Endothelial cell of umbilical vein (primary cell): ENCODE measurements at regions not wholly inside any gene's neighbourhood (a gene's known extent, or its start where the extent isn't known, plus 50 kb on each side); places are given as distances from the start of the nearest gene placed in this dataset.

Source experiments
- BruUV-seq: library from RNA; stranded (reverse); fragments of 400-500 nt; replicated peaks from 2 replicates; lab custom pipeline; 2021; lab: Mats Ljungman, UMichigan
- CTCF ChIA-PET: fragments of 300-600, 350-600 bp; sonication (Branson Sonifier 250); formaldehyde crosslinking; loops from one replicate; lab custom pipeline; 2021; ENCODE audit warnings: antibody characterized with exemption, inconsistent platforms; lab: Charles Lee
- POLR2A ChIA-PET: fragments of 300-600, 350-600 bp; sonication (Branson Sonifier 250); formaldehyde crosslinking; loops from one replicate; lab custom pipeline; 2021; ENCODE audit warnings: antibody characterized with exemption, inconsistent platforms; lab: Charles Lee
- DNase-seq: peaks from one replicate; pipeline ENCODE4 v3.0.0-alpha.2; 2011; ENCODE audit warnings: low read depth, low spot score
- FAIRE-seq: peaks from 2 replicates; lab custom pipeline; 2011; peaks lifted over from hg19 to GRCh38; lab: Jason Lieb, UNC
- H2AFZ ChIP-seq: 2 replicates; pipeline ENCODE4 v1.6.0; 2012; ENCODE audit warnings: low read depth, low read length, control low read depth, inconsistent platforms
- H3K27ac ChIP-seq: 2 replicates; pipeline ENCODE4 v1.5.1; 2011; ENCODE audit warnings: low read depth, mild to moderate bottlenecking, control low read depth, low read length, moderate library complexity; ENCODE audit not compliant: insufficient read depth
- H3K27me3 ChIP-seq, 2 experiments: 2 replicates each; pipeline versions ENCODE4 v1.6.0 to v1.6.1; 2011; ENCODE audit warnings: low read length in 2 of 2, mixed read lengths in 1 of 2; ENCODE audit not compliant: control insufficient read depth in 2 of 2, insufficient read depth in 2 of 2
- H3K36me3 ChIP-seq, 2 experiments: 2 replicates in 1 of 2; 3 replicates in 1 of 2; pipeline ENCODE4 v1.5.1; 2011; ENCODE audit warnings: low read length in 2 of 2, mild to moderate bottlenecking in 1 of 2, moderate library complexity in 1 of 2; ENCODE audit not compliant: control insufficient read depth in 2 of 2, insufficient read depth in 2 of 2; ENCODE audit errors: extremely low read depth in 1 of 2
- H3K4me1 ChIP-seq: 3 replicates; pipeline ENCODE4 v1.5.1; 2011; ENCODE audit warnings: mild to moderate bottlenecking, low read length; ENCODE audit not compliant: control insufficient read depth, insufficient read depth; ENCODE audit errors: extremely low read depth
- H3K4me2 ChIP-seq: 2 replicates; pipeline ENCODE4 v1.6.1; 2011; ENCODE audit warnings: low read length, control low read depth, mixed read lengths; ENCODE audit not compliant: insufficient read depth
- H3K4me3 ChIP-seq, 3 experiments: fragments of 200-600 bp in 1 of 3; sonication (generic), shearing (Covaris generic) in 1 of 3; replicated peaks in 1 of 3; 2 replicates each; pipeline ENCODE4 v1.5.1; 2011 to 2016; ENCODE audit warnings: control low read depth in 3 of 3, low read length in 3 of 3, mild to moderate bottlenecking in 2 of 3, inconsistent platforms in 1 of 3, low read depth in 1 of 3, moderate library complexity in 1 of 3; ENCODE audit not compliant: insufficient read depth in 1 of 3
- H3K79me2 ChIP-seq: 2 replicates; pipeline ENCODE4 v1.6.0; 2012; ENCODE audit warnings: low read length, inconsistent platforms; ENCODE audit not compliant: control insufficient read depth, insufficient read depth
- H3K9ac ChIP-seq: replicated peaks from 2 replicates; pipeline ENCODE3; 2011; ENCODE audit warnings: low read length, control low read depth; ENCODE audit not compliant: insufficient read depth; ENCODE audit errors: extremely low read depth
- H3K9me1 ChIP-seq: replicated peaks from 3 replicates; pipeline ENCODE4 v1.6.0; 2011; ENCODE audit warnings: mild to moderate bottlenecking, low read length; ENCODE audit not compliant: control insufficient read depth, insufficient read depth; ENCODE audit errors: extremely low read depth
- H3K9me3 ChIP-seq: replicated peaks from 2 replicates; pipeline ENCODE4 v1.5.1; 2012; ENCODE audit warnings: low read length, inconsistent platforms; ENCODE audit not compliant: control insufficient read depth, insufficient read depth
- H4K20me1 ChIP-seq: replicated peaks from 2 replicates; pipeline ENCODE3; 2011; ENCODE audit warnings: mild to moderate bottlenecking, low read length; ENCODE audit not compliant: control insufficient read depth, insufficient read depth; ENCODE audit errors: extremely low read depth
- EZH2 ChIP-seq: IDR thresholded peaks from 2 replicates; pipeline ENCODE4 v1.6.1; 2012; ENCODE audit warnings: borderline replicate concordance, low read depth, mild to moderate bottlenecking, moderate library complexity, low read length, inconsistent platforms; ENCODE audit not compliant: severe bottlenecking
- FOS ChIP-seq: IDR thresholded peaks from 2 replicates; pipeline ENCODE4 v1.6.1; 2011; ENCODE audit warnings: mild to moderate bottlenecking, low read length, moderate library complexity, borderline replicate concordance; ENCODE audit not compliant: insufficient read depth
- GATA2 ChIP-seq: IDR thresholded peaks from 2 replicates; pipeline ENCODE4 v1.7.0; 2011; ENCODE audit warnings: low read depth, mild to moderate bottlenecking, moderate library complexity, mixed read lengths, low read length; ENCODE audit not compliant: insufficient read length, insufficient read depth
- JUN ChIP-seq: IDR thresholded peaks from 2 replicates; pipeline ENCODE4 v1.6.1; 2011; ENCODE audit warnings: borderline replicate concordance, low read depth; ENCODE audit not compliant: insufficient read length, insufficient read depth
- MYC ChIP-seq: IDR thresholded peaks from one replicate; pipeline ENCODE4 v1.6.1; 2011; ENCODE audit warnings: mild to moderate bottlenecking, low read depth, low read length
- POLR2A ChIP-seq: IDR thresholded peaks from 2 replicates; pipeline ENCODE4 v1.6.1; 2012; ENCODE audit warnings: low read depth, mild to moderate bottlenecking, control low read depth, low read length
- POLR2AphosphoS5 ChIP-seq: IDR thresholded peaks from 2 replicates; pipeline ENCODE4 v1.6.1; 2012; ENCODE audit warnings: low read depth, mild to moderate bottlenecking, control low read depth, low read length, moderate library complexity; ENCODE audit not compliant: insufficient read depth
- dilution Hi-C: fragments of 300-500 bp; cut with MboI; formaldehyde crosslinking; loops from one replicate; pipeline ENCODE4 v1.15.0; 2019; ENCODE audit warnings: low sequenced_read_pairs; ENCODE audit not compliant: extremely low pct_ligation_motif_present
- intact Hi-C: fragments of 100-400 bp; cut with micrococcal nuclease; formaldehyde crosslinking; loops from one replicate; pipeline ENCODE4 v1.10.0; 2022
- TF ChIP-seq, protein P1 (sequence below): IDR thresholded peaks from 2 replicates; pipeline ENCODE4 v1.6.1; 2011; ENCODE audit not compliant: insufficient read depth, insufficient read length
- TF ChIP-seq, protein P2 (sequence below), 2 donors: IDR thresholded peaks; 1 replicate in 1 of 2; 2 replicates in 1 of 2; pipeline ENCODE4 v1.5.1; 2011; ENCODE audit warnings: low read length in 2 of 2, mild to moderate bottlenecking in 2 of 2, moderate library complexity in 2 of 2, control low read depth in 1 of 2, inconsistent platforms in 1 of 2, low read depth in 1 of 2; ENCODE audit not compliant: insufficient read depth in 1 of 2; ENCODE audit errors: extremely low read depth in 1 of 2

DNA sequence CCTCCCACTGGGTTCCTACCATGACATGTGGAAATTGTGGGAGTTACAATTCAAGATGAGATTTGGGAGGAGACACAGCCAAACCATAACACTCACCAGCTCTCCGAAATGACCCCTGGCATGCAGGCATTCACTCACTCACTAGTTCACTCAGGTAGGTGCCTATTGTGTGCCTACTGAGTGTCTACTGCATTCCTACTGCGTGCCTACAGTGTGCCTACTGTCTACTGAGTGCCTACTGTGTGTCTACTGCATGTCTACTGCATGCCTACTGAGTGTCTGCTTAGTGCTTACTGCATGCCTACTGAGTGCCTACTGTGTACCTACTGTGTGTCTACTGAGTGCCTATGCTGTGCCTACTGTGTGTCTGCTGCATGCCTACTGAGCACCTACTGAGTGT is 71.7 kb upstream of the FZD10 start:
- no peak overlapping the region for H3K4me2 ChIP-seq
- no peak overlapping the region for H3K4me3 ChIP-seq
- H3K36me3 ChIP-seq: no peaks in the 10 kb centered on the region
- H3K79me2 ChIP-seq: no peaks in the 10 kb centered on the region
- H3K9ac ChIP-seq: no peak overlapping the region
- H3K27me3 ChIP-seq: no peaks in the 10 kb centered on the region
- H3K27ac ChIP-seq: no peak overlapping the region
- H3K9me1 ChIP-seq: no peaks in the 10 kb centered on the region
- H3K9me3 ChIP-seq: peaks cover 15% of the 10 kb centered on the region
- H4K20me1 ChIP-seq: no peaks in the 10 kb centered on the region
- intact Hi-C loops (no loop called here), dilution Hi-C loops (no loop called here)
- no TSS peak for BruUV-seq
- no peak overlapping the region for H2AFZ ChIP-seq
- no peak for FAIRE-seq
- ChIA-PET POLR2A (no interaction called here), CTCF (no interaction called here)
- H3K4me1 ChIP-seq: no peaks in the 10 kb centered on the region
- no peak for DNase-seq
- TF ChIP-seq FOS (no peak), EZH2 (no peak), GATA2 (no peak), MYC (no peak), JUN (no peak), POLR2A (no peak), POLR2AphosphoS5 (no peak)
- TF ChIP-seq, protein P1, sequence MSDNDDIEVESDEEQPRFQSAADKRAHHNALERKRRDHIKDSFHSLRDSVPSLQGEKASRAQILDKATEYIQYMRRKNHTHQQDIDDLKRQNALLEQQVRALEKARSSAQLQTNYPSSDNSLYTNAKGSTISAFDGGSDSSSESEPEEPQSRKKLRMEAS: no peak
- TF ChIP-seq, protein P2, sequence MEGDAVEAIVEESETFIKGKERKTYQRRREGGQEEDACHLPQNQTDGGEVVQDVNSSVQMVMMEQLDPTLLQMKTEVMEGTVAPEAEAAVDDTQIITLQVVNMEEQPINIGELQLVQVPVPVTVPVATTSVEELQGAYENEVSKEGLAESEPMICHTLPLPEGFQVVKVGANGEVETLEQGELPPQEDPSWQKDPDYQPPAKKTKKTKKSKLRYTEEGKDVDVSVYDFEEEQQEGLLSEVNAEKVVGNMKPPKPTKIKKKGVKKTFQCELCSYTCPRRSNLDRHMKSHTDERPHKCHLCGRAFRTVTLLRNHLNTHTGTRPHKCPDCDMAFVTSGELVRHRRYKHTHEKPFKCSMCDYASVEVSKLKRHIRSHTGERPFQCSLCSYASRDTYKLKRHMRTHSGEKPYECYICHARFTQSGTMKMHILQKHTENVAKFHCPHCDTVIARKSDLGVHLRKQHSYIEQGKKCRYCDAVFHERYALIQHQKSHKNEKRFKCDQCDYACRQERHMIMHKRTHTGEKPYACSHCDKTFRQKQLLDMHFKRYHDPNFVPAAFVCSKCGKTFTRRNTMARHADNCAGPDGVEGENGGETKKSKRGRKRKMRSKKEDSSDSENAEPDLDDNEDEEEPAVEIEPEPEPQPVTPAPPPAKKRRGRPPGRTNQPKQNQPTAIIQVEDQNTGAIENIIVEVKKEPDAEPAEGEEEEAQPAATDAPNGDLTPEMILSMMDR (IDR thresholded peaks at IDR 0.05; ENCODE audit: extremely low read depth in 1 of 2, insufficient read depth in 1 of 2, low read depth in 1 of 2, low read length in 2 of 2): no peak
